ENCODE measurements at regions not wholly inside any gene's neighbourhood (a gene's known extent, or its start where the extent isn't known, plus 50 kb on each side); places are given as distances from the start of the nearest gene placed in this dataset.

- no peak overlapping the region for H3K4me3 Mint-ChIP-seq (ENCODE audit: low read depth, unreplicated experiment)
- CTCF ChIA-PET = no interaction called here
- TF ChIP-seq, protein P1, sequence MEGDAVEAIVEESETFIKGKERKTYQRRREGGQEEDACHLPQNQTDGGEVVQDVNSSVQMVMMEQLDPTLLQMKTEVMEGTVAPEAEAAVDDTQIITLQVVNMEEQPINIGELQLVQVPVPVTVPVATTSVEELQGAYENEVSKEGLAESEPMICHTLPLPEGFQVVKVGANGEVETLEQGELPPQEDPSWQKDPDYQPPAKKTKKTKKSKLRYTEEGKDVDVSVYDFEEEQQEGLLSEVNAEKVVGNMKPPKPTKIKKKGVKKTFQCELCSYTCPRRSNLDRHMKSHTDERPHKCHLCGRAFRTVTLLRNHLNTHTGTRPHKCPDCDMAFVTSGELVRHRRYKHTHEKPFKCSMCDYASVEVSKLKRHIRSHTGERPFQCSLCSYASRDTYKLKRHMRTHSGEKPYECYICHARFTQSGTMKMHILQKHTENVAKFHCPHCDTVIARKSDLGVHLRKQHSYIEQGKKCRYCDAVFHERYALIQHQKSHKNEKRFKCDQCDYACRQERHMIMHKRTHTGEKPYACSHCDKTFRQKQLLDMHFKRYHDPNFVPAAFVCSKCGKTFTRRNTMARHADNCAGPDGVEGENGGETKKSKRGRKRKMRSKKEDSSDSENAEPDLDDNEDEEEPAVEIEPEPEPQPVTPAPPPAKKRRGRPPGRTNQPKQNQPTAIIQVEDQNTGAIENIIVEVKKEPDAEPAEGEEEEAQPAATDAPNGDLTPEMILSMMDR (IDR thresholded peaks at IDR 0.05; ENCODE audit: unreplicated experiment) = no peak
- no peaks in the 10 kb centered on the region for H3K27me3 Mint-ChIP-seq (ENCODE audit: unreplicated experiment)
- intact Hi-C loops (cut with micrococcal nuclease; ENCODE audit: unreplicated experiment) = no loop called here
- no peak overlapping the region for H3K27ac Mint-ChIP-seq (ENCODE audit: unreplicated experiment)
- BruUV-seq (replicated peaks) = no TSS peak
- H3K4me1 Mint-ChIP-seq (ENCODE audit: low read depth, unreplicated experiment) = peaks cover 24% of the 10 kb centered on the region
- H3K9me3 Mint-ChIP-seq (ENCODE audit: low read depth, unreplicated experiment) = peaks cover 2% of the 10 kb centered on the region
- no peak for DNase-seq
- no peaks in the 10 kb centered on the region for H3K36me3 Mint-ChIP-seq (ENCODE audit: insufficient read depth, unreplicated experiment)
These were observed 149.9 kb upstream of the PHACTR1 start for GRCh38 chr6:12566618-12567123.

- H3K36me3 Mint-ChIP-seq (ENCODE audit: insufficient read depth, unreplicated experiment) = no peaks in the 10 kb centered on the region
- H3K27ac Mint-ChIP-seq (ENCODE audit: unreplicated experiment) = no peak overlapping the region
- intact Hi-C loops (cut with micrococcal nuclease; ENCODE audit: unreplicated experiment) = no loop called here
- H3K4me3 Mint-ChIP-seq (ENCODE audit: low read depth, unreplicated experiment) = no peak overlapping the region
- no peaks in the 10 kb centered on the region for H3K27me3 Mint-ChIP-seq (ENCODE audit: unreplicated experiment)
- H3K9me3 Mint-ChIP-seq (ENCODE audit: low read depth, unreplicated experiment) = peaks cover 2% of the 10 kb centered on the region
- peaks cover 24% of the 10 kb centered on the region for H3K4me1 Mint-ChIP-seq (ENCODE audit: low read depth, unreplicated experiment)
- TF ChIP-seq, protein P1 (IDR thresholded peaks at IDR 0.05; ENCODE audit: unreplicated experiment) = no peak
- CTCF ChIA-PET = no interaction called here
- no peak for DNase-seq
- no TSS peak for BruUV-seq (replicated peaks)
These were observed 148.9 kb upstream of the PHACTR1 start for GRCh38 chr6:12567682-12568081.

GRCh38 chr6:12569646-12570045 is 146.9 kb upstream of the PHACTR1 start:
- Mint-ChIP-seq H3K4me1 (ENCODE audit: low read depth, unreplicated experiment) (peaks cover 42% of the 10 kb centered on the region), H3K27ac (ENCODE audit: unreplicated experiment) (no peak overlapping the region), H3K9me3 (ENCODE audit: low read depth, unreplicated experiment) (no peaks in the 10 kb centered on the region), H3K36me3 (ENCODE audit: insufficient read depth, unreplicated experiment) (peaks cover 5% of the 10 kb centered on the region), H3K4me3 (ENCODE audit: low read depth, unreplicated experiment) (no peak overlapping the region), H3K27me3 (ENCODE audit: unreplicated experiment) (no peaks in the 10 kb centered on the region)
- TF ChIP-seq, protein P1 (IDR thresholded peaks at IDR 0.05; ENCODE audit: unreplicated experiment) = no peak
- DNase-seq = no peak
- CTCF ChIA-PET = interaction anchor here (0.7 kb wide), 1 partner anchor 9 kb away, joined by 3 read pairs; no protein-coding TSS in a partner anchor
- BruUV-seq (replicated peaks) = no TSS peak
- intact Hi-C loops (cut with micrococcal nuclease; ENCODE audit: unreplicated experiment) = no loop called here

DNA sequence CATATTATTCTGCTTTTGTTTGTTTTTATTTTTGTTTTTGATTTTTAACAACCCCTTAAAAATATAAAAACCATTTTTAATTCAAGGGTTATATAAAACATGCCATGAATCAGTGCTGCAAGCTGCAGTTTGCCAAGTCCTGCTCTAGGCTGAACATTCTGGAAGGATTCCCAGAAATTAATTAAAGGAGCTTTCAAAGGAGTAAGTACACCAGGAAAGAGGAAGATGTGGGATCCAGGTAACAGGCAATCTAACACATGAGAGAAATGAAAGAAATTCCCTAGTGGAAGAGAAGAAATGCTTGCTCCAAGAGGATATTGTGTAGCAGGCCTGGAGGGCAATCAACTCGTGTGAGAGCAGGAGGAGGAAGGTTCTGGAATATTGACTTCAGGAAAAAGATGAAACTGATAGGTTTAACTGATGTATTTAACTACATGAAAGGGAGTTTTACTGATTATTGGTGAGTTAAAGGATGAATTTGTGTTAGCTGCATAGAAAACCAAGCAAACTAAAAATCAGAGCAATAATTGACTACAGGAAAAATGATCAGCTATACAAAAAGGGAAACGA is 146.0 kb upstream of the PHACTR1 start:
- H3K27ac Mint-ChIP-seq (ENCODE audit: unreplicated experiment) = peak overlapping the region; percentile 91
- no peaks in the 10 kb centered on the region for H3K27me3 Mint-ChIP-seq (ENCODE audit: unreplicated experiment)
- BruUV-seq (replicated peaks) = no TSS peak
- peaks cover 5% of the 10 kb centered on the region for H3K36me3 Mint-ChIP-seq (ENCODE audit: insufficient read depth, unreplicated experiment)
- TF ChIP-seq, protein P1 (IDR thresholded peaks at IDR 0.05; ENCODE audit: unreplicated experiment) = no peak
- no peak overlapping the region for H3K4me3 Mint-ChIP-seq (ENCODE audit: low read depth, unreplicated experiment)
- H3K9me3 Mint-ChIP-seq (ENCODE audit: low read depth, unreplicated experiment) = peaks cover 1% of the 10 kb centered on the region
- intact Hi-C loops (cut with micrococcal nuclease; ENCODE audit: unreplicated experiment) = no loop called here
- CTCF ChIA-PET = interaction anchor here (0.6 kb wide), 1 partner anchor 205 kb away, joined by 3 read pairs; no protein-coding TSS in a partner anchor
- peaks cover 51% of the 10 kb centered on the region for H3K4me1 Mint-ChIP-seq (ENCODE audit: low read depth, unreplicated experiment)
- DNase-seq = no peak

Measured in Calu3 (cell line).